ENCODE measurements at regions not wholly inside any gene's neighbourhood (a gene's known extent, or its start where the extent isn't known, plus 50 kb on each side); places are given as distances from the start of the nearest gene placed in this dataset. TPM values are rescaled to one million over a fixed set of nuclear protein-coding genes. Genes with fewer than 3 reads are reported as not detected.

DNA sequence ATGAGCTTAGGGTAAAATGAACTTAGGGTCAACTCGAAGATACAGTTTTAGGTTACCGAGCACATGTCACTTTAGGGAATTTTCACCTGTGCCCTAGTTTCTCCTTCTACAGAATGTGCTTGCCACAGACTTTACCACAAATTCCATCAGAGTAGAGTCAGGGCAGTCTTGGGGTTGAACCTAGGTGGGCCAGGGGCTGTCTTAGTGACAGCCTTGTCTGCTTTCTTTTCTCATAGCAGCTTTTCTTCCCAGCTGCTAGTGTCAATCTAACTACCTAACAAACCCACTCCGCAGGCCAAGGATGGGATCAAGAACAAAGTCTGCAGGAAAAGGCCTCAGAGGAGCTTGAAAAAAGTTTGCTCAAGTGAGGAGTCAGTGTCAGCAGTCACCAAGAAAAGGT, 458.1 kb upstream of the CDH18 start:
- TF ChIP-seq, protein P1, sequence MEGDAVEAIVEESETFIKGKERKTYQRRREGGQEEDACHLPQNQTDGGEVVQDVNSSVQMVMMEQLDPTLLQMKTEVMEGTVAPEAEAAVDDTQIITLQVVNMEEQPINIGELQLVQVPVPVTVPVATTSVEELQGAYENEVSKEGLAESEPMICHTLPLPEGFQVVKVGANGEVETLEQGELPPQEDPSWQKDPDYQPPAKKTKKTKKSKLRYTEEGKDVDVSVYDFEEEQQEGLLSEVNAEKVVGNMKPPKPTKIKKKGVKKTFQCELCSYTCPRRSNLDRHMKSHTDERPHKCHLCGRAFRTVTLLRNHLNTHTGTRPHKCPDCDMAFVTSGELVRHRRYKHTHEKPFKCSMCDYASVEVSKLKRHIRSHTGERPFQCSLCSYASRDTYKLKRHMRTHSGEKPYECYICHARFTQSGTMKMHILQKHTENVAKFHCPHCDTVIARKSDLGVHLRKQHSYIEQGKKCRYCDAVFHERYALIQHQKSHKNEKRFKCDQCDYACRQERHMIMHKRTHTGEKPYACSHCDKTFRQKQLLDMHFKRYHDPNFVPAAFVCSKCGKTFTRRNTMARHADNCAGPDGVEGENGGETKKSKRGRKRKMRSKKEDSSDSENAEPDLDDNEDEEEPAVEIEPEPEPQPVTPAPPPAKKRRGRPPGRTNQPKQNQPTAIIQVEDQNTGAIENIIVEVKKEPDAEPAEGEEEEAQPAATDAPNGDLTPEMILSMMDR (IDR thresholded peaks at IDR 0.05) = no peak
- no peak for TF ChIP-seq POLR2A (IDR thresholded peaks at IDR 0.05)
- WGBS, 2 donors = 89 to 90% methylated on average over 3 of the region's 3 CpGs
- H3K9me3 ChIP-seq = no peaks in the 10 kb centered on the region
- no peak overlapping the region for H3K4me3 ChIP-seq
- no peaks in the 10 kb centered on the region for H3K36me3 ChIP-seq (replicated peaks in 1 of 2; ENCODE audit: insufficient read depth in 1 of 2, low read depth in 2 of 2)
- no peak overlapping the region for H3K27ac ChIP-seq
- ATAC-seq = no peak
- H3K4me1 ChIP-seq = no peaks in the 10 kb centered on the region
- no peaks in the 10 kb centered on the region for H3K27me3 ChIP-seq
- no peak for DNase-seq
- intact Hi-C loops (cut with DNase I) = no loop called here

DNA sequence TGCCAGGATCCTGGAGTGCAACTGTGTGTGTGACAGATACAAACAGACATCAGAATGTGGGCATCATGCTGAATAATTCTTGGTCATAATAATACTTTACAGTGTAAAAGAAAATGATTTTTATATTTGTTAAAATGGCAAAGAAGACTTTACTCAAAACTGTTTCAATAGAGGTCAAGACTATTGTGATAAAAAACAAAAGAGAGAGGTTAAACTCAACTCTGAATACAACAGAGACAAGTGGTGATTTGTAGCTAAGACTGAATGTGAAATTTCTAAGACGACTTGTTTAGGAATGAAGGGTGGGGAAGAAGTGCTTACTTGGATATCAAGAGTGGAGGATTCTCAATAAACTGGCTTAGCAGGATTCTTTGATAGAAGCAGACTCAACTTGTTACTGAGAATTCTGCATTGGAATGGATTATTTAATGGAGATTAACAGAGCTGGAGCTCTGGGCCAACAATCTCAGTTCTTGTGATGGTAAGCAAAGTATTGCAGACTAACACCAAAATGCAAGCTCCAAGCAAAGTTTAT, 457.4 kb upstream of the CDH18 start:
- Histone ChIP-seq H3K9me3 (no peaks in the 10 kb centered on the region), H3K27ac (no peak overlapping the region), H3K4me1 (peaks cover 4% of the 10 kb centered on the region), H3K4me3 (no peak overlapping the region), H3K36me3 (replicated peaks in 1 of 2; ENCODE audit: insufficient read depth in 1 of 2, low read depth in 2 of 2) (no peaks in the 10 kb centered on the region), H3K27me3 (no peaks in the 10 kb centered on the region)
- ATAC-seq (no peak), DNase-seq (no peak)
- WGBS, 2 donors = 67 to 69% methylated on average over 1 of the region's 1 CpG
- no peak for TF ChIP-seq POLR2A (IDR thresholded peaks at IDR 0.05)
- TF ChIP-seq, protein P1 (IDR thresholded peaks at IDR 0.05) = no peak
- intact Hi-C loops (cut with DNase I) = no loop called here

DNA sequence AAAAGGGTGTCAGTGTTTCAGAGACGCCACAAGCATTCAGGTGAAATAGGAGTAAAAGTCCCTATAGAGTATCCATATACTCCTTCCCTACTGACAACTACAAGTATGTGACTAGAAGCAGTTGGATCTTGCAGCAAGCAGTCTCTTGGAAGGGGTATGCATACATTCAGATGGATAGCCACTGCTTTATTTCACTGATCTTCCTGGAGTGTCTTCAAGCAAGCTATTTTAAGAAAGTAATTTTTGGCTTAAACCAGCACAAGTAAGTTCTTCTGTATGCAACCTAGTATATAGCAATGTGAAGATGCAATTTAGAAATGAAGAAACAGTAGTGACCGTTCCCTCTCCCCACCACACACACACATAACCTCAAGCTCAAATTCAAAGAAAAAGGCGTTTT, 446.8 kb upstream of the CDH18 start:
- no peaks in the 10 kb centered on the region for H3K36me3 ChIP-seq (replicated peaks in 1 of 2; ENCODE audit: insufficient read depth in 1 of 2, low read depth in 2 of 2)
- no peak for TF ChIP-seq POLR2A (IDR thresholded peaks at IDR 0.05)
- H3K4me3 ChIP-seq = no peak overlapping the region
- H3K27ac ChIP-seq = no peak overlapping the region
- DNase-seq = no peak
- no peaks in the 10 kb centered on the region for H3K27me3 ChIP-seq
- intact Hi-C loops (cut with DNase I) = no loop called here
- ATAC-seq = no peak
- WGBS, 2 donors = 69 to 73% methylated on average over 3 of the region's 3 CpGs
- H3K9me3 ChIP-seq = no peaks in the 10 kb centered on the region
- H3K4me1 ChIP-seq = no peaks in the 10 kb centered on the region

DNA sequence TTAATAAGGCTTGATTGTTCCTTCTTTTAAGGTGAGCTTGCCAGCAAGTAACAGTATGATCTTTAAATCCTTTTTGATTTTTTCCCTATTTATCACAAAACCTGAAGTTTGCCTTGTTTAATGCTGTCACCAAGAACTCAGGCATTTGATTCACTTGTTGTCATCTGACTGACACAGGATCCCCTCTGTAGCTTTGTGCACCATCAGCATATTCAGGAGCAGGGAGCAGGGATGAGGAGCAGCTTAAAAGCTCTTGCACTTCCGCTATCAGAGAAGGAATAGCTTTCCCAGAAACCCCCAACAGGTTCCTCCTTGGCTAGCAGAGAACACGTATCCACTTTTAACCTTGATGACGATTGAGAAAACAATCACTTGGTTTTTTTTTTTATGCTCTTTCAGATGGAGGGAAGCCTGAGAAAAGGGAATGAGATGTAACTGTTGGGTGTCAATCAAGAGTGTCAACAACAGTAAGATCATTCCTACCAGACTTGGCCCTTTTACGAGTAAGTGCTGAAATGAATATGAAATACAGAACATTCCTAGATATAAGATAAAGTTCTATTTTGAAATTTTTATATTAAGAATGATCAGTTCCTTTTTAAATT, 433.1 kb upstream of the CDH18 start:
- no peaks in the 10 kb centered on the region for H3K4me1 ChIP-seq
- DNase-seq = no peak
- TF ChIP-seq, protein P1 (IDR thresholded peaks at IDR 0.05) = no peak
- TF ChIP-seq POLR2A (IDR thresholded peaks at IDR 0.05) = no peak
- no peak overlapping the region for H3K4me3 ChIP-seq
- ATAC-seq = no peak
- no peaks in the 10 kb centered on the region for H3K9me3 ChIP-seq
- no peaks in the 10 kb centered on the region for H3K36me3 ChIP-seq (replicated peaks in 1 of 2; ENCODE audit: insufficient read depth in 1 of 2, low read depth in 2 of 2)
- no peaks in the 10 kb centered on the region for H3K27me3 ChIP-seq
- 52 to 54% methylated on average over 4 of the region's 4 CpGs for WGBS, 2 donors
- intact Hi-C loops (cut with DNase I) = no loop called here
- no peak overlapping the region for H3K27ac ChIP-seq

Small RNA genes in the stretch of these regions (small RNA-seq; reads per million reads assigned to genes)
- gene AC091946.2 (not detected), gene AC140172.1 (not detected)
